Type B pancreatic cell (in vitro differentiated cells): ENCODE measurements at regions not wholly inside any gene's neighbourhood (a gene's known extent, or its start where the extent isn't known, plus 50 kb on each side); places are given as distances from the start of the nearest gene placed in this dataset.
A peak's percentile ranks its signal among the peaks of the same experiment; 100 is the strongest.

Source experiments
- DNase-seq: peaks from one replicate; pipeline ENCODE4 v3.0.0; 2021; ENCODE audit warnings: mixed read lengths; ENCODE audit not compliant: unreplicated experiment; ENCODE audit errors: extremely low spot score
- H3K27ac Mint-ChIP-seq: 2 replicates; pipeline ENCODE4 v1.8.0; 2021; ENCODE audit warnings: mild to moderate bottlenecking, mixed read lengths
- H3K27me3 Mint-ChIP-seq: 2 replicates; pipeline ENCODE4 v1.8.0; 2021; ENCODE audit warnings: mixed read lengths
- H3K36me3 Mint-ChIP-seq: 2 replicates; pipeline ENCODE4 v1.8.0; 2021; ENCODE audit warnings: mixed read lengths
- H3K4me1 Mint-ChIP-seq: one replicate; pipeline ENCODE4 v1.8.0; 2021; ENCODE audit warnings: mixed read lengths; ENCODE audit not compliant: unreplicated experiment
- H3K4me3 Mint-ChIP-seq: 2 replicates; pipeline ENCODE4 v1.8.0; 2021; ENCODE audit warnings: mild to moderate bottlenecking, mixed read lengths
- H3K9me3 Mint-ChIP-seq: 2 replicates; pipeline ENCODE4 v1.8.0; 2021; ENCODE audit warnings: mixed read lengths
- CTCF ChIP-seq: fragments of 200-600 bp; sonication (generic); conservative IDR thresholded peaks from 2 replicates; pipeline ENCODE4 v1.5.0; 2021; ENCODE audit warnings: antibody characterized with exemption, mild to moderate bottlenecking

- DNase-seq, result no peak
- no peak for TF ChIP-seq CTCF
- H3K4me1 Mint-ChIP-seq, result peaks cover 45% of the 10 kb centered on the region
- no peak overlapping the region for H3K27ac Mint-ChIP-seq
- H3K36me3 Mint-ChIP-seq, result no peaks in the 10 kb centered on the region
- peaks cover 7% of the 10 kb centered on the region for H3K9me3 Mint-ChIP-seq
- no peaks in the 10 kb centered on the region for H3K27me3 Mint-ChIP-seq
- H3K4me3 Mint-ChIP-seq, result no peak overlapping the region
These were observed 203.7 kb downstream of the WDR11 start for GRCh38 chr10:121054874-121055273.

- Mint-ChIP-seq H3K9me3 (no peaks in the 10 kb centered on the region), H3K36me3 (no peaks in the 10 kb centered on the region), H3K27me3 (no peaks in the 10 kb centered on the region), H3K4me1 (peaks cover 33% of the 10 kb centered on the region), H3K27ac (no peak overlapping the region), H3K4me3 (no peak overlapping the region)
- no peak for DNase-seq
- TF ChIP-seq CTCF, result no peak
These were observed 206.1 kb downstream of the WDR11 start for GRCh38 chr10:121057269-121057668.

- no peak for DNase-seq
- TF ChIP-seq CTCF, result no peak
- H3K4me3 Mint-ChIP-seq, result peak overlapping the region; percentile 41
These were observed 206.9 kb downstream of the WDR11 start for GRCh38 chr10:121058082-121058481.

GRCh38 chr10:121059351-121059750 lies 208.2 kb downstream of the WDR11 start:
- no peak overlapping the region for H3K4me3 Mint-ChIP-seq
- H3K27ac Mint-ChIP-seq, result no peak overlapping the region
- no peaks in the 10 kb centered on the region for H3K9me3 Mint-ChIP-seq
- H3K4me1 Mint-ChIP-seq, result peaks cover 39% of the 10 kb centered on the region
- H3K27me3 Mint-ChIP-seq, result no peaks in the 10 kb centered on the region
- DNase-seq, result no peak
- TF ChIP-seq CTCF, result no peak
- no peaks in the 10 kb centered on the region for H3K36me3 Mint-ChIP-seq

More at GRCh38 chr10:121058082-121058481, 206.9 kb downstream of the WDR11 start:
- Mint-ChIP-seq H3K36me3 (no peaks in the 10 kb centered on the region), H3K4me1 (peaks cover 34% of the 10 kb centered on the region), H3K27ac (no peak overlapping the region), H3K27me3 (no peaks in the 10 kb centered on the region), H3K9me3 (no peaks in the 10 kb centered on the region)

- Mint-ChIP-seq H3K27ac (no peak overlapping the region), H3K4me3 (no peak overlapping the region), H3K9me3 (no peaks in the 10 kb centered on the region), H3K4me1 (peaks cover 31% of the 10 kb centered on the region), H3K36me3 (no peaks in the 10 kb centered on the region), H3K27me3 (no peaks in the 10 kb centered on the region)
- no peak for DNase-seq
- TF ChIP-seq CTCF, result no peak
These were observed 211.0 kb downstream of the WDR11 start for GRCh38 chr10:121062115-121062514.

- H3K4me3 Mint-ChIP-seq, result no peak overlapping the region
- TF ChIP-seq CTCF, result no peak
- H3K4me1 Mint-ChIP-seq, result peaks cover 20% of the 10 kb centered on the region
- H3K27me3 Mint-ChIP-seq, result no peaks in the 10 kb centered on the region
- H3K9me3 Mint-ChIP-seq, result no peaks in the 10 kb centered on the region
- no peak for DNase-seq
- H3K27ac Mint-ChIP-seq, result peak overlapping the region; percentile 11
- H3K36me3 Mint-ChIP-seq, result no peaks in the 10 kb centered on the region
These were observed 212.6 kb downstream of the WDR11 start for GRCh38 chr10:121063744-121064143.
